B cell (primary cell): ENCODE measurements at regions not wholly inside any gene's neighbourhood (a gene's known extent, or its start where the extent isn't known, plus 50 kb on each side); places are given as distances from the start of the nearest gene placed in this dataset.

Experiments used
- ATAC-seq: fragments of 200-7000 bp; cut with Tn5 transposase; one replicate; pipeline ENCODE4 v1.10.0; 2021; ENCODE audit warnings: low read depth, mild to moderate bottlenecking, moderate number of reproducible peaks, moderate library complexity
- CTCF ChIA-PET: fragments of 350-600 bp; sonication (Branson Sonifier 250); formaldehyde crosslinking; loops from one replicate; lab custom pipeline; 2021; ENCODE audit warnings: antibody characterized with exemption, inconsistent platforms; lab: Charles Lee
- POLR2A ChIA-PET: fragments of 350-600 bp; sonication (Branson Sonifier 250); formaldehyde crosslinking; loops from one replicate; lab custom pipeline; 2021; ENCODE audit warnings: antibody characterized with exemption; lab: Charles Lee
- DNase-seq: peaks from one replicate; pipeline ENCODE4 v3.0.0; 2013
- H2AFZ ChIP-seq: 2 replicates; pipeline ENCODE4 v1.6.1; 2012; ENCODE audit warnings: mild to moderate bottlenecking, low read depth, low read length; ENCODE audit not compliant: insufficient read depth, poor library complexity, severe bottlenecking
- H3K27ac ChIP-seq, 2 donors: 1 replicate in 1 of 2; 2 replicates in 1 of 2; pipeline ENCODE4 v1.5.1; 2012 to 2013; ENCODE audit warnings: low read length in 2 of 2, mild to moderate bottlenecking in 2 of 2, moderate library complexity in 1 of 2
- H3K27me3 ChIP-seq, 4 experiments: fragments of 200-600 bp in 1 of 4; sonication (generic) in 1 of 4; replicated peaks in 1 of 4; 1 replicate in 2 of 4; 2 replicates in 2 of 4; pipeline versions ENCODE4 v1.6.1 to v1.7.0; 2013 to 2016; ENCODE audit warnings: low read length in 3 of 4, mild to moderate bottlenecking in 2 of 4, mixed read lengths in 1 of 4, moderate library complexity in 1 of 4; ENCODE audit not compliant: insufficient read depth in 4 of 4, control insufficient read depth in 3 of 4; ENCODE audit errors: control extremely low read depth in 1 of 4
- H3K36me3 ChIP-seq, 2 experiments: replicated peaks in 1 of 2; 1 replicate in 1 of 2; 2 replicates in 1 of 2; pipeline versions ENCODE4 v1.6.1 to v1.7.1; 2013; ENCODE audit warnings: low read length in 1 of 2; ENCODE audit not compliant: insufficient read depth in 2 of 2, control insufficient read depth in 1 of 2; ENCODE audit errors: control extremely low read depth in 1 of 2, extremely low read depth in 1 of 2
- H3K4me1 ChIP-seq, 2 donors: fragments of 200-600 bp in 1 of 2; sonication (generic) in 1 of 2; 1 replicate in 1 of 2; 2 replicates in 1 of 2; pipeline versions ENCODE4 v1.5.1 to v1.6.1; 2013 to 2017; ENCODE audit warnings: low read length in 2 of 2; ENCODE audit not compliant: control insufficient read depth in 2 of 2, insufficient read depth in 2 of 2
- H3K4me2 ChIP-seq: replicated peaks from 2 replicates; pipeline ENCODE3; 2012; ENCODE audit warnings: mild to moderate bottlenecking, low read depth, low read length; ENCODE audit not compliant: poor library complexity, severe bottlenecking
- H3K4me3 ChIP-seq, 5 experiments: fragments of 200-600 bp in 1 of 5; sonication (generic) in 1 of 5; 1 replicate in 3 of 5; 2 replicates in 2 of 5; pipeline versions ENCODE4 v1.5.1 to v1.7.0; 2011 to 2016; ENCODE audit warnings: low read length in 4 of 5, mild to moderate bottlenecking in 4 of 5, low read depth in 2 of 5, control low read depth in 1 of 5, moderate library complexity in 1 of 5; ENCODE audit not compliant: insufficient read depth in 1 of 5; ENCODE audit errors: control extremely low read depth in 1 of 5, extremely low read depth in 1 of 5
- H3K79me2 ChIP-seq: fragments of 200-600 bp; sonication (generic); one replicate; pipeline ENCODE4 v1.6.0; 2016; ENCODE audit warnings: low read length; ENCODE audit not compliant: control insufficient read depth, insufficient read depth
- H3K9ac ChIP-seq: fragments of 200-600 bp; sonication (generic); 2 replicates; pipeline ENCODE4 v1.6.1; 2017; ENCODE audit warnings: mild to moderate bottlenecking, low read length, moderate library complexity
- H3K9me3 ChIP-seq, 3 donors: one replicate each; pipeline versions ENCODE4 v1.6.1 to v1.7.1; 2013; ENCODE audit warnings: low read length in 2 of 3; ENCODE audit not compliant: control insufficient read depth in 2 of 3, insufficient read depth in 1 of 3; ENCODE audit errors: control extremely low read depth in 1 of 3
- H4K20me1 ChIP-seq: 2 replicates; pipeline ENCODE4 v1.6.0; 2012; ENCODE audit warnings: mild to moderate bottlenecking, low read length; ENCODE audit not compliant: insufficient read depth, control insufficient read depth, poor library complexity, severe bottlenecking
- H3K27ac Mint-ChIP-seq: one replicate; pipeline ENCODE4 v1.8.0; 2021; ENCODE audit warnings: mixed read lengths
- H3K27me3 Mint-ChIP-seq: one replicate; pipeline ENCODE4 v1.8.0; 2021; ENCODE audit warnings: mixed read lengths
- H3K4me1 Mint-ChIP-seq: one replicate; pipeline ENCODE4 v1.8.0; 2021; ENCODE audit warnings: mixed read lengths
- H3K4me3 Mint-ChIP-seq: one replicate; pipeline ENCODE4 v1.8.0; 2021; ENCODE audit warnings: mixed read lengths
- H3K9me3 Mint-ChIP-seq: one replicate; pipeline ENCODE4 v1.8.0; 2022; ENCODE audit warnings: mixed read lengths; ENCODE audit not compliant: insufficient read depth
- CTCF ChIP-seq: fragments of 200-600 bp; IDR thresholded peaks from one replicate; pipeline ENCODE4 v1.8.0; 2022; ENCODE audit warnings: antibody characterized with exemption, mild to moderate bottlenecking
- EZH2 ChIP-seq: IDR thresholded peaks from 2 replicates; pipeline ENCODE4 v1.6.1; 2012; ENCODE audit warnings: borderline replicate concordance, low read depth, mild to moderate bottlenecking, moderate library complexity, low read length; ENCODE audit not compliant: insufficient read depth, poor library complexity, severe bottlenecking
- WGBS: methylation state at CpG from one replicate; pipeline ENCODE4 v1.1.5; 2013; ENCODE audit warnings: missing lambda C conversion rate; ENCODE audit not compliant: insufficient coverage; 5-methylcytosine and 5-hydroxymethylcytosine counted together
- intact Hi-C: fragments of 100-400 bp; cut with micrococcal nuclease; formaldehyde crosslinking; loops from one replicate; pipeline ENCODE4 v1.10.0; 2022

GRCh38 chr5:18067615-18068014 lies 433.4 kb downstream of the TAF11L14 start:
- no peaks in the 10 kb centered on the region for H3K9me3 Mint-ChIP-seq
- Histone ChIP-seq H3K36me3 (no peaks in the 10 kb centered on the region), H3K4me2 (no peak overlapping the region), H4K20me1 (no peaks in the 10 kb centered on the region), H3K9me3 (no peaks in the 10 kb centered on the region), H2AFZ (no peak overlapping the region), H3K4me1 (no peaks in the 10 kb centered on the region), H3K4me3 (no peak overlapping the region), H3K27me3 (no peaks in the 10 kb centered on the region), H3K79me2 (no peaks in the 10 kb centered on the region), H3K9ac (no peak overlapping the region), H3K27ac (no peak overlapping the region)
- H3K4me3 Mint-ChIP-seq = no peak overlapping the region
- no peaks in the 10 kb centered on the region for H3K4me1 Mint-ChIP-seq
- ChIA-PET CTCF (no interaction called here), POLR2A (no interaction called here)
- no peak for DNase-seq
- ATAC-seq = no peak
- no peak overlapping the region for H3K27ac Mint-ChIP-seq
- 53% methylated on average over 2 of the region's 2 CpGs for WGBS
- intact Hi-C loops = no loop called here
- TF ChIP-seq EZH2 = no peak
- no peak for TF ChIP-seq CTCF
- H3K27me3 Mint-ChIP-seq = no peaks in the 10 kb centered on the region

DNA sequence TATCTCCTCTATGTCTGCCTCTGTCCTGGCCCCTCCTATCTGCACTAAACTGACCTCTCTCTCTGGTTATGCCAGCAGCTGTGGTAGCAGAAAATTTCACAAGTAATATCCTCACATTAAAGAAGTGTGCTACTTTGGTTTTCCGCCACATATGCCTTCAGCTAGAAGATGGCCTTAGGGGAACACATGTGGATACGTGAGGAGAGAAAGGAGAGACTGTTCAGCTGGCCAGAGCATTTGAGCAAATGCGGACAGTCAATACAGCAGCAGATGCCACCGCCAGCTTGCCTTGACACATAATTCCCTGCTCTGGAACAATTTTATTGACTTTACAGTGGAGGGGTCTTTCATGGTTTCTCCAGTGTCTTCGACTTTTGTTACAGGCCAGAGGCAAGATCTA lies 434.6 kb downstream of the TAF11L14 start:
- Histone ChIP-seq H3K36me3 (no peaks in the 10 kb centered on the region), H3K9me3 (no peaks in the 10 kb centered on the region), H3K4me2 (no peak overlapping the region), H3K9ac (no peak overlapping the region), H2AFZ (no peak overlapping the region), H3K27ac (no peak overlapping the region), H3K4me3 (no peak overlapping the region), H3K79me2 (no peaks in the 10 kb centered on the region), H3K27me3 (no peaks in the 10 kb centered on the region), H3K4me1 (no peaks in the 10 kb centered on the region), H4K20me1 (no peaks in the 10 kb centered on the region)
- Mint-ChIP-seq H3K4me1 (no peaks in the 10 kb centered on the region), H3K4me3 (no peak overlapping the region), H3K9me3 (no peaks in the 10 kb centered on the region), H3K27ac (no peak overlapping the region), H3K27me3 (no peaks in the 10 kb centered on the region)
- ATAC-seq = no peak
- ChIA-PET POLR2A (no interaction called here), CTCF (no interaction called here)
- WGBS = 100% methylated on average over 4 of the region's 5 CpGs
- intact Hi-C loops = no loop called here
- no peak for DNase-seq
- TF ChIP-seq CTCF (no peak), EZH2 (no peak)
